ENCODE measurements at regions not wholly inside any gene's neighbourhood (a gene's known extent, or its start where the extent isn't known, plus 50 kb on each side); places are given as distances from the start of the nearest gene placed in this dataset.

DNA sequence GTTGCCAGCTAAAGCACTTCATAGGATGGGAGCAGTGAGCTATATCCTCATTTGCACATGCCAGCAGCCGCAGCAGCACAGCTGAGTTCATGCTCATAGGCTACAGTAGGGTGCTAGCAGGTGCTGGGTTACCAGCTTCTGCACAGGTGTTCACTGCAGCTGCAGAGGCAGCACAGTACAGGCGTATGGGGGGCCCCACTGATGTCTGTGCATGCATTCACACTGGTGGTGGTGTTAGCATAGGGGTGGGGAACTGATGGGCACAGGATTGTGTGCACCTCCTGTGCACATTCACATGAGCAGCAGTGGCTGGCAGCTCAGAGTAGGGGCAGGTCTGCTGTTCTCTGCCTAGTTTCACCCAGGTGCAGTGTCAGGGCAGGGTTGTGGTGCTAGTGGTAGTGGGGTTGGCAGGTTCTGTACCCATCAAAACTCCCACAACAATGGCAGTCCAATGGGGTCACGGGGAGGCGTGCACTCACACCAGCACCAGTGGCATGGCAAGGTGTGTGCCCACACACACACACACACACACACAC, 58.9 kb upstream of the IRAK1BP1 start:
- Histone ChIP-seq H3K4me3 (no peak overlapping the region), H3K27ac (no peak overlapping the region)
- TF ChIP-seq CTCF (IDR thresholded peaks at IDR 0.05), result no peak
- DNase-seq (ENCODE audit: low spot score), result no peak

GRCh38 chr6:78808933-78809332, 58.4 kb upstream of the IRAK1BP1 start:
- no peak for TF ChIP-seq CTCF (IDR thresholded peaks at IDR 0.05)
- Histone ChIP-seq H3K27ac (no peak overlapping the region), H3K4me3 (no peak overlapping the region)
- no peak for DNase-seq (ENCODE audit: low spot score)

GRCh38 chr6:78810146-78810545, 57.2 kb upstream of the IRAK1BP1 start:
- H3K27ac ChIP-seq, result no peak overlapping the region
- no peak overlapping the region for H3K4me3 ChIP-seq
- no peak for TF ChIP-seq CTCF (IDR thresholded peaks at IDR 0.05)
- no peak for DNase-seq (ENCODE audit: low spot score)

GRCh38 chr6:78810698-78811097, 56.7 kb upstream of the IRAK1BP1 start:
- H3K27ac ChIP-seq, result no peak overlapping the region
- no peak for DNase-seq (ENCODE audit: low spot score)
- no peak for TF ChIP-seq CTCF (IDR thresholded peaks at IDR 0.05)
- H3K4me3 ChIP-seq, result no peak overlapping the region
